ENCODE measurements at regions not wholly inside any gene's neighbourhood (a gene's known extent, or its start where the extent isn't known, plus 50 kb on each side); places are given as distances from the start of the nearest gene placed in this dataset.
"Not testable (repeated sequence)": the region's sequence is repeated elsewhere in the genome, so short reads cannot be mapped to it uniquely, and the experiment has no call there.

DNA sequence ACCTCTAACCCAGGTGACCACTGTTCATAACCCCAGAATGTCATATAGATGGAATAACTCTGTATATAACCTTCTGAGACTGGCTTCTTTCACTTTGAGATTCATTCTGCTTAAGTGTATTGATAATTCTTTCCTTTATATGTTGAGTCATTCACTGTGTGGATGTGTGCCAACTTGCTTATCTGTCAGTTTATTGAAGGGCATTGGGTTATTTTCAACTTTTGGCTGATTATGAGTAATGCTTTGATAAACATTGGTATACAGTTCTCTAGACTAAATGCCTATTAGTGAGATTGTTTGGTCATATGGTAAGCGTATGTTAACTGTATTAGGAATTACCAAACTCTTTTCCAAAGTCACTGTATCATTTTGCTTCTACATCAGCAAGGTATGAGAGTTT is 453.4 kb upstream of the SPTLC3 start:
- Histone ChIP-seq H3K9ac (ENCODE audit: low read depth, low read length) (no peak overlapping the region), H3K36me3 (ENCODE audit: insufficient read depth, low read length) (no peaks in the 10 kb centered on the region), H2AFZ (ENCODE audit: low read depth, low read length) (no peak overlapping the region), H3K27ac (ENCODE audit: low read length) (no peak overlapping the region), H3K9me3 (ENCODE audit: insufficient read depth, low read length, severe bottlenecking) (no peaks in the 10 kb centered on the region), H3K4me1 (ENCODE audit: insufficient read depth, low read length) (no peaks in the 10 kb centered on the region), H3K4me3 (ENCODE audit: low read depth in 1 of 2, low read length in 2 of 2) (no peak overlapping the region), H3K4me2 (ENCODE audit: insufficient read depth, low read length) (no peak overlapping the region), H3K79me2 (ENCODE audit: insufficient read depth, low read length) (no peaks in the 10 kb centered on the region), H3K27me3 (ENCODE audit: insufficient read depth, low read length, poor library complexity) (peaks cover 3% of the 10 kb centered on the region), H4K20me1 (ENCODE audit: insufficient read depth, low read length) (no peaks in the 10 kb centered on the region)
- ATAC-seq (ENCODE audit: insufficient read depth, low read depth) (no peak), DNase-seq (no peak)
- no peak for TF ChIP-seq EZH2 (IDR thresholded peaks at IDR 0.05; ENCODE audit: borderline replicate concordance, low read depth, low read length, severe bottlenecking)
- TF ChIP-seq, protein P1, sequence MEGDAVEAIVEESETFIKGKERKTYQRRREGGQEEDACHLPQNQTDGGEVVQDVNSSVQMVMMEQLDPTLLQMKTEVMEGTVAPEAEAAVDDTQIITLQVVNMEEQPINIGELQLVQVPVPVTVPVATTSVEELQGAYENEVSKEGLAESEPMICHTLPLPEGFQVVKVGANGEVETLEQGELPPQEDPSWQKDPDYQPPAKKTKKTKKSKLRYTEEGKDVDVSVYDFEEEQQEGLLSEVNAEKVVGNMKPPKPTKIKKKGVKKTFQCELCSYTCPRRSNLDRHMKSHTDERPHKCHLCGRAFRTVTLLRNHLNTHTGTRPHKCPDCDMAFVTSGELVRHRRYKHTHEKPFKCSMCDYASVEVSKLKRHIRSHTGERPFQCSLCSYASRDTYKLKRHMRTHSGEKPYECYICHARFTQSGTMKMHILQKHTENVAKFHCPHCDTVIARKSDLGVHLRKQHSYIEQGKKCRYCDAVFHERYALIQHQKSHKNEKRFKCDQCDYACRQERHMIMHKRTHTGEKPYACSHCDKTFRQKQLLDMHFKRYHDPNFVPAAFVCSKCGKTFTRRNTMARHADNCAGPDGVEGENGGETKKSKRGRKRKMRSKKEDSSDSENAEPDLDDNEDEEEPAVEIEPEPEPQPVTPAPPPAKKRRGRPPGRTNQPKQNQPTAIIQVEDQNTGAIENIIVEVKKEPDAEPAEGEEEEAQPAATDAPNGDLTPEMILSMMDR (IDR thresholded peaks at IDR 0.05; ENCODE audit: borderline replicate concordance, extremely low read depth, low read length, poor library complexity, severe bottlenecking), result no peak

DNA sequence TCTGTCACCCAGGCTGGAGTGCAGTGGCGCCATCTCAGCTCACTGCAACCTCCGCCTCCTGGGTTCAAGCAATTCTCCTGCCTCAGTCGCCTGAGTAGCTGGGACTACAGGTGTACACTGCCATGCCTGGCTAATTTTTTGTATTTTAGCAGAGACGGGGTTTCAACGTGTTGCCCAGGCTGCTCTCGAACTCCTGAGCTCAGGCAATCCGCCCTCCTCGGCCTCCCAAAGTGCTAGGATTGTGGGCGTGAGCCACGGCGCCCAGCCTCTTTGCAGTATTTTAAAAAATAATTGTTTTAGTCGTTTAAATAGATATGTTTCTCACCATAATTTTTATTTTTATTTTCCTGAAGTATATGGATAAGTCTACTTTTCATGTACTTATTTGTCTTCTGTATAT is 452.9 kb upstream of the SPTLC3 start:
- not testable (repeated sequence) for H3K9ac ChIP-seq (ENCODE audit: low read depth, low read length); H3K4me3 ChIP-seq (ENCODE audit: low read depth in 1 of 2, low read length in 2 of 2); H2AFZ ChIP-seq (ENCODE audit: low read depth, low read length); H3K36me3 ChIP-seq (ENCODE audit: insufficient read depth, low read length); H3K9me3 ChIP-seq (ENCODE audit: insufficient read depth, low read length, severe bottlenecking); ATAC-seq (ENCODE audit: insufficient read depth, low read depth); H3K27ac ChIP-seq (ENCODE audit: low read length); H3K4me1 ChIP-seq (ENCODE audit: insufficient read depth, low read length); DNase-seq; H3K27me3 ChIP-seq (ENCODE audit: insufficient read depth, low read length, poor library complexity); H3K4me2 ChIP-seq (ENCODE audit: insufficient read depth, low read length); H4K20me1 ChIP-seq (ENCODE audit: insufficient read depth, low read length); H3K79me2 ChIP-seq (ENCODE audit: insufficient read depth, low read length)

DNA sequence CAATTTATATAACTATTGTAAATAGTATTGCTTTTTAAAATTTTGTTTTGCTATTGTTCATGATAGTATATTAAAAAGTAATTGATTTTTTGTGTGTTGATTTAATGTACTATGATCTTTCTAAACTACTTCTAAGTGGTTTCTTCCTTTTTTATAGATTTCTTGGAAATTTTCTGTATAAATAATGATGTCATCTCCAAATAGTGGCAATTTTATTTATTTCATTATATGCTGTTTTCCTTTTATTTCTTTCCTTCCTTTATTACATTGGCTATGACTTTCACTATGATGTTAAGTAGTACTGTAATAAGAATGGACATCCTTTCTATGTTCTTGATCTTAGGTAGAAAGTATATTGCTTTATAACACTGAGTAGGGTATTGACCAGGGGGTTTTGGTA is 451.5 kb upstream of the SPTLC3 start:
- ATAC-seq (ENCODE audit: insufficient read depth, low read depth) (no peak), DNase-seq (no peak)
- H3K9me3 ChIP-seq (ENCODE audit: insufficient read depth, low read length, severe bottlenecking), result no peaks in the 10 kb centered on the region
- H3K4me1 ChIP-seq (ENCODE audit: insufficient read depth, low read length), result no peaks in the 10 kb centered on the region
- H2AFZ ChIP-seq (ENCODE audit: low read depth, low read length), result no peak overlapping the region
- H3K79me2 ChIP-seq (ENCODE audit: insufficient read depth, low read length), result no peaks in the 10 kb centered on the region
- no peak overlapping the region for H3K4me2 ChIP-seq (ENCODE audit: insufficient read depth, low read length)
- H3K27me3 ChIP-seq (ENCODE audit: insufficient read depth, low read length, poor library complexity), result peaks cover 3% of the 10 kb centered on the region
- H4K20me1 ChIP-seq (ENCODE audit: insufficient read depth, low read length), result no peaks in the 10 kb centered on the region
- no peaks in the 10 kb centered on the region for H3K36me3 ChIP-seq (ENCODE audit: insufficient read depth, low read length)
- H3K4me3 ChIP-seq (ENCODE audit: low read depth in 1 of 2, low read length in 2 of 2), result no peak overlapping the region
- TF ChIP-seq, protein P1 (IDR thresholded peaks at IDR 0.05; ENCODE audit: borderline replicate concordance, extremely low read depth, low read length, poor library complexity, severe bottlenecking), result no peak
- TF ChIP-seq EZH2 (IDR thresholded peaks at IDR 0.05; ENCODE audit: borderline replicate concordance, low read depth, low read length, severe bottlenecking), result no peak
- no peak overlapping the region for H3K9ac ChIP-seq (ENCODE audit: low read depth, low read length)
- H3K27ac ChIP-seq (ENCODE audit: low read length), result no peak overlapping the region

DNA sequence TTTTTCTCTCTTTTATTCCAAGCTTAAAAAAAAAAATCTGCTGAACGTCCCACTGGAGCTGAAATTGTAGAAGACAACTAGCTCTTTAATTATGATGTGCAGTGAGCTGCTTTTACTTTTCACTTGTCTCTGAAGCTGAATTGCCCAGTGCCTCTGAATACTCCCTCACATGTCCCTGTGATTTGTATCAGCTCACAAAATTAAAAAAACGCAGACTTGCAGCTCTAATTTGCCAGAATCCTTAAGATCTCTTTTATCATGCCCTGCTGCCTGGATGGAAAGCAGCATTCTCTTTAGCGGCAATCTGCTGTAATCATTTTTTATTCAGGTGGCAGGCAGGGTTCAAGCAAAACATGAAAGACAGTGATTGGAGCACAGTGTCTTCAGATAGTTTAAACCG is 443.8 kb upstream of the SPTLC3 start:
- Histone ChIP-seq H3K4me3 (ENCODE audit: low read depth in 1 of 2, low read length in 2 of 2) (no peak overlapping the region), H2AFZ (ENCODE audit: low read depth, low read length) (no peak overlapping the region), H3K27ac (ENCODE audit: low read length) (no peak overlapping the region), H3K4me1 (ENCODE audit: insufficient read depth, low read length) (no peaks in the 10 kb centered on the region), H3K4me2 (ENCODE audit: insufficient read depth, low read length) (no peak overlapping the region), H3K27me3 (ENCODE audit: insufficient read depth, low read length, poor library complexity) (no peaks in the 10 kb centered on the region), H3K79me2 (ENCODE audit: insufficient read depth, low read length) (no peaks in the 10 kb centered on the region), H3K9ac (ENCODE audit: low read depth, low read length) (no peak overlapping the region), H4K20me1 (ENCODE audit: insufficient read depth, low read length) (no peaks in the 10 kb centered on the region), H3K36me3 (ENCODE audit: insufficient read depth, low read length) (no peaks in the 10 kb centered on the region), H3K9me3 (ENCODE audit: insufficient read depth, low read length, severe bottlenecking) (no peaks in the 10 kb centered on the region)
- ATAC-seq (ENCODE audit: insufficient read depth, low read depth) (no peak), DNase-seq (no peak)
- TF ChIP-seq, protein P1 (IDR thresholded peaks at IDR 0.05; ENCODE audit: borderline replicate concordance, extremely low read depth, low read length, poor library complexity, severe bottlenecking), result no peak
- no peak for TF ChIP-seq EZH2 (IDR thresholded peaks at IDR 0.05; ENCODE audit: borderline replicate concordance, low read depth, low read length, severe bottlenecking)
